NOMO-1 (cell line): ENCODE measurements at regions not wholly inside any gene's neighbourhood (a gene's known extent, or its start where the extent isn't known, plus 50 kb on each side); places are given as distances from the start of the nearest gene placed in this dataset.

Experiments
- DNase-seq, 2 experiments: peaks; one replicate each; lab custom pipeline; 2025; ENCODE audit not compliant: unreplicated experiment in 2 of 2; lab: John Stamatoyannopoulos, UW

DNA sequence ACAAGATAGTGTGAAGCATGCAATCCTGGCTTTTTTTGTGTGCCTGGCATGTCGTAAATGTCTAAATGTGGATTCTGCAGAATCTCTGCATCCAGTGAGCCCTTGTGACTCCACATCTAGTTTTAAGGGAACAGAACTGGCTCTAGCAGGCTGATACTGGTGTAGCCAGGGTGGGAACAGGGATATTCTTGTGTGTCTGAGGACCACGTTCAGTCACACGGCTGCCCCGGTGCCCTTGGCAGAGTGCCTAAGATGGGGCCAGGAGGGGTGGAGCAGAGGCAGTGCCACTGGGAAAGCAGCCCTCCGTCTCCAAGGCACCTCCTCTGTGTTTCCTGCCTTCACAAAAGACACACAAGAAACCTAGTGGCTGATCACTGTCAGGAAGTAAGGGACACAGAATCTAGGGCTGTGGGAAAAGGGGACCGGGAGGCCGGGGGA is 91.5 kb upstream of the PARD3B start:
- no peak for DNase-seq

DNA sequence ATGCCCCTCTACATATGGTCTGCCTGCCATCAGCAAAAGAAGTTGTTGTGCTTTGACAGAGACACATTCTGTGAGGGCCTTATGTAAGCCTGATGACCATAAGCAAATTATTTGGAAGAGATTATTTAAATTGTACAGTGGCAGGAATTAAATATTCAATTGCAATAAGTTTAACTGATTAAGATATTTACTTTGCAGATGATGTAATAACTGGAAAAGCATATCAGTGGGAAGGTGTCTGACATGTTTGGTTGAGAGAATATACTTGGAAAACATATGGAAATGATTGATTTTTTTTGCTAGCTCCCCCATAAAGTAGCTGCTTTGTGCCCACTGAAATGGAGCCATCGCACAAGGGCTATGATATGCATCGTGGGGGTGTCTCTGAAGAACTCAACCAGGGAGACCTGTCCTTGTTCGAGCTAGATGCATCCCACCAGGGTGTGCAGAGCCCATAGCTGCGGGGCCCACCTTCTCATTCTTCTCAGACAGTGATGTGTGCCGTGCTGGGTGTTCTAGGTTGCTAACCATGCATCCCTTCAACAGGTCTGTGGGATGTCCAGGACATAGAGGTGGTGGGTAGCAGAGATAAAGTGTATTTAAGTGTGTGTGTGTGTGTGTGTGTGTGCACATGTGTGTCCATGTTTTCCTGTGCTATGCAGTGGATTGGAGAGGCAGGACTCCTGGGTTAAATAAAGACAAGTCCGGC is 90.4 kb upstream of the PARD3B start:
- DNase-seq: no peak

DNA sequence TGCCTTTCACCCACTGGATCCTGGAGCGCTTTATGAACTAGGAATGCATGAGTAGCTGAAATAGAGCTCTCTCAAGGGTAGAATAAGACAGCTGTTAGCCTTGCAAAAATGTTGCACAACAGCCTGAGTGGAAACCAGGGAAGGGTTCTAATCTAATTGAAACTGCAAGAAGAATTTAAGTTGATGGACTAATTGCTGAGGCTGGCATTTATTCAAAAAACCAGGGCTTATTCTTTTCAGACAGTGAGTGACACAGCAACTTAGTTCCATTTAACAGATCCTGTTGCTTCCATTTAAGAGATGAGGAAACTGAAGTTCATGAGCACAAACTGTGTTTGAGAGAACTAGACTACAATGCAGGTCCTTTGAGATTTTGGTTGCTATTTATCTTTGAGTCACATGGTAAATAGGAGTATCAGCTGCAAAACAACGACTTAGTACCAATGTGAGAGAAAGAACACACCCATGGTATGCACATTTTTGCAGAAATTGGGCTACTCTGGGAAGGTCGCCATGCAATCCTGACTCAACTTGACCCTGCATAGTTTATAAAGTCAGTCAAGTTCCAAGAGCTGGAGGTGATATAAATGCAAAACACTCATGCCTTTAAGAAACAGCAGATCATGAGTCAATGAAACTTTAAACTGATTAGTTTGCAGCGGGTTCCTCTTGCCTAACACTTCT is 76.4 kb upstream of the PARD3B start:
- DNase-seq: no peak

DNA sequence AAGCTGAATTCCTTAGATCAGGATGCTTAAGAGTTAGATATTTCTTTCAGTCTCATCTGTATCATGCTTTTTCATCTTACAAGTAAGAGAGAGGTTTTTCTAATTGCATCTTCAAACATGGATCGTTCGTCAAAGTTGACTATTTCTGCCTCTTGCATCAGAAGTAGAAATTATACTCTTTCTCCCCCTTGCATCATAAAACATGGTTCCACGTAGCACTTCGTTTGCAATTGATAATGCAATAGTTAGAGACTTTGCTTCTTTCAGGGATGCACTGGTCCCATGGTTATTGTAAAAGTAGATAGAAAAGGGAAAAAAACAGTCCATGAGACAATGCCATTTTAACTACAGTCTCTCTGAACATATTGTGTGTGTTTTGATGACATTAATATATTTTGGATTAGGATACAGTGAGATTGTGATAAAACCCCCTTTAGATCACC is 75.1 kb upstream of the PARD3B start:
- DNase-seq: no peak

DNA sequence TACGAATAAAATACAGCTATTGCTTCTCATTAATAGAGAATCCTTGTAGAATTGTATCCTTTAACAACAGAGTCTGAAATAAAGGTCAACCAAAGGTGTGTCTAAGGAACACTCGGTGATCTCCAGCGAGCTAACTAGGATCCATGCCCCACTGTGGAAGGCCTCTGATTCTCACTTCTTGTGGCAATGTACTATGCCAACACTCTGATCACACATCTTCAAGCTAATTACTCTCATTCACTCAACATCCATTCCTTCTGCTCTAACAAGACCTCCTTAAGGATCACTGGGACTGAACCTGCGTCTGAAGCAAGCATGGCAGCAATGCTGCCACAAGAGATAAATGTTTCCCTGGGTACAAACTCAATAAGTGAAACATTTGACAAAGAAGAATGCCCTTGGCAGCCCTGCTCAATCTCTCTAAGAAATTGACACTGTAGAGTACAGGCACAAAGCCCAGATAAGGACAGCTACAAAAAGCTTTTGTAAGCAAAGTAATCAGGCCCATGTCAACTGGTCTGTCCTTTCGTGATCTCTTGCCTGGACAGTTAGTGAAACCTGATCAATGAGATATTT is 74.6 kb upstream of the PARD3B start:
- no peak for DNase-seq

DNA sequence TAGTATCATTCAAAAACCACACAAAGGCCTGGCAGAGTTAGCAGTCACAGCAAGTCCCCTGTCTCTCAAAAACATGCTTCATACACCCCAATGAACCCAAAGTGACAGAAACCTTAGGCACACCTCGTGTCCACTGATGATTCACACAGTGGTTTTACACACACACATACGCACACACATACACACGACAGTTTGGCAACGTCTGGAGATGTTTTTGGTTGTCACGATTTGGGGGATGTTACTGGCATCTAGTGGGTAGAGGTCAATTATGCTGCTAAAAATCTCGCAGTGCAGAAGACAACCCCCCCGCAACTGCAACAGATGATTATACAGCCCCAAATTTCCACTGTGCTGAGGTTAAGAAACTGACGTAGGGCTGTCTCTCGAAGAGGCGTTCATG is 72.9 kb upstream of the PARD3B start:
- DNase-seq: no peak

DNA sequence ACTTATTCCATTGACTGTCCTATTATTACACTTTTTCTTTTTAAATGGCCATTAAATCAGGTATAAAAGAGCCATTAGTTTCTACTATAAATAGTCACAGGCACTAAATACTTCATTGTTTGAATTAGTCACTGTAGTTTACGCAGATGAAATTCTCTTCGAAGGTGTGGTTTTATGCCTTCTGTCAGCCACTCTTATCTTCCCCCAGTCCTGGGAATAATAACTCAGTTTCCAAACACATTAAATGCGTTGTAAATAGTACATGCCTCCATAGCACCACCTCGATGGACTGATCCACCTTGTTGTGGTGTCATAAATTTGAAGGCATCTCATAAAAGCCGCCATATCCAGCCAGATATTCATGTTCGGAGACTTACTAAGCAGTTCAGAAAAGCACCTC is 72.1 kb upstream of the PARD3B start:
- no peak for DNase-seq

DNA sequence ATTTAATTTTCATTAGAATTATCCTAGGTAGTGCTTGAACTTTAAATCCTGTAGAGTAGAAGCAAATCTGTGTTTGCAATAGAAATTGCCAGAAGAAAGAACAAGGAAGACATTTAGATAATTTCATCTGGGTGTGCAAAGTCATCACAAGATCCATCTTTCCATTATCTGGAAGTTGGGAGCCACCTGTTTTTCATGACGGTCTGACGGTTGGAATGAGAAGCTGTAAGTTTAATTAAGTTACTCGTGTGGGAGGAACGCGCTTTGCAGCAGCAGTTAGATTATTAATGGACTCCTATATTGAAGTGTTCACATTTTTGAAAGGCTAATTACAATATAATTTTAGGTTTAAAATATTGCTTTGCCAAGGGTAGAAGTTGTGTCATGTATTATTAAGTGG is 69.9 kb upstream of the PARD3B start:
- no peak for DNase-seq

DNA sequence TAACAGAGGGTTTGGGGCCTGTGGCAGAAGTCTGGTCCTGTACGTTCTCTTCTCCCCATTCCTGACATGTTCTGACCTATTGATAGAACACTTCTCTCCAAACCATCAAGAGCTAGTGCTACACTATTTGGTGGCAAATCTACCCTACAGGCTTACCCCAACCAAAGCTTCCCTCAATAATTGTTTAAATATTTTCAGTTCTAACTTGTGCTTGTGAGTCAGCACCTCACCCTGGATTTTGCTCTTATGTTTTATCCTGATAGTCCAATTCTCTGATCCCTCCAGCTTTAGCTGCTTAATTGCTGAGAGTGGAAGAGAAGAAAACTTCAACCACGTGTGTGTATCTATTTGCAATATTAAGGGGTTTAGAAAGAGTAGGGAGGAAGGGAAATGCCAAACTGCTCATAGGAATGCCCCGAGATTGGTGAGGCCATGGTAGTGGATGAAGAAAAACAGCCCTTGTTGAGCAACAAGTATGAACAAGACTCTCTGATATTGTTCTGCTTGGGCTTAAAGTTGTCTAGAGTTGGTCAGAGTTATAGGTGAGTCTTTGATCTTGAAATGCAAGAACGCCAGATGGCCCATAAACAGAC is 67.8 kb upstream of the PARD3B start:
- DNase-seq: no peak

DNA sequence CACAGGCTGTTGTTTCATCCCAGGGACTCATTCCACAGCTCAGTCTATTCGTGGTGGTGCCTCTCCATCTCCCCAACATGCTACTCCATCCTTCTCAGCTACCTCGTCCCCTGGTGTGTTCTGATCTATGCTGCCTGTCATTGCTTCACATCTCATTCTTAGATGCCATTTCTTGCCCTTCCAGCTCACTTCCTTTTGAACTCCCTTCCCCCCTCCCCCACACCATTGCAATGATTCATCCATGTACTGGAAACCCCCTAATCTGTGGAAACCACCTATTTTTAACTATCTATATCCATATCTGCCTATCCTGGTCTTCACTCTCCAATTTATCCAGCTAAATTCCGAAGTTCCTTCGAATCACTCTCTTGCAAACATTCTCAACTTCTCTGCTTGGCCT is 65.7 kb upstream of the PARD3B start:
- DNase-seq: no peak

DNA sequence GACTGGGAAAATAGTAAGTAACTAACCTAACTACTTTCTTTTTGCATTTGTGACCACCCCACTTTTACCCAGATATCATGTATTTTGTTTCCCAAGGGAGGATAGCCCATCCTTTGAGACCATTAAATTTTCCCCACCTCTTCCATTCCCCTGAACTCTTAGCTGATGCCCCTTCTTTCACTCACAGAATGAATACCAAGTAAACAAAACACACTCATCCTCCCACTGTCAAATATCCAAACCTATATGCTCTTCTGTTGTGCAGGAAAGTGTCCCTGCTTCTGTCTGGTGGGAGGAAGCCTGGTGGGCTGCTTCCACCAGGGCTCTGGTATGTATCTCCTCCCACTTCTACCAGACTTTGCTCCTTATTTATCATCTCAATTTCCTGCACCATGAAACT is 64.6 kb upstream of the PARD3B start:
- DNase-seq: no peak

DNA sequence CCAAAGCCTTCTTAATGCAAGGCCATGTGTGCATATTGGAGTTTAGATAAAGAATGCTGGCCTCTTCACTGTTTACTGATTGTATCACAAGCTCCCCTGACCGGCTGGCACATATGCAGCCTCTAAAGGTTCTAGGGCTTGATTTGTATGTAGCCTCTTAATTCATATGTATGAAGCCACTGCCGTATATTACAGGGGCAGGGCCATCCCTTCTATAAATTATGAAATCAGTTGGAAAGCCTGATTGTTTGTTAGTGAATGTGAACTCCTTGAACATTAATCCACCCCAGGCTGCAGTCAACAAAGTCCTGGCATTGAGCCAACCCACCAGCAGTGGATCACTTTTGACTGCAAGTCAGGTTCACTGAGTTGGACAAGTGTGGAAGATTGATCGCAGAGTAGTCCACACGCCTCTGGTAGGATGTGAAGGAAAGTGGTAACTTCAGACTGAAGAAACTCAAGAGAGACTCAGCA is 61.6 kb upstream of the PARD3B start:
- no peak for DNase-seq

DNA sequence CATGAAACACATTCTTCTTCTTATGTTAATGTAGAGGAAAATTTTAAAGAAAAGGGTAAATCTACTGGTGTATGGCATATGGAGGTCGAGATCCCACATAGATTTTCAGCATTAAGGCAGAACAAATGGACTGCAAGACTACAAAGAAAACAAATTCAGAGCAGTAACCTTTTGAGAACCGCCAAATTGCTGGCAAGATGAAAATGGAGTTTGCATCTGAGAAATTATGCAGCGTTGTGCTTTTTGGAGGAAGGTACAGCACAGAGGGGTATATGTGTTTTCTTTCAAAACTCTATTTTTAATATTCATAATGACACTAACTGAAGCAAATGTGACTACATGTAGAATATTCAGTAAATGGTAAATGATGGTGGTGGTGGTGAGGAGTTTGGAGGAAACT is 59.0 kb upstream of the PARD3B start:
- DNase-seq: no peak

DNA sequence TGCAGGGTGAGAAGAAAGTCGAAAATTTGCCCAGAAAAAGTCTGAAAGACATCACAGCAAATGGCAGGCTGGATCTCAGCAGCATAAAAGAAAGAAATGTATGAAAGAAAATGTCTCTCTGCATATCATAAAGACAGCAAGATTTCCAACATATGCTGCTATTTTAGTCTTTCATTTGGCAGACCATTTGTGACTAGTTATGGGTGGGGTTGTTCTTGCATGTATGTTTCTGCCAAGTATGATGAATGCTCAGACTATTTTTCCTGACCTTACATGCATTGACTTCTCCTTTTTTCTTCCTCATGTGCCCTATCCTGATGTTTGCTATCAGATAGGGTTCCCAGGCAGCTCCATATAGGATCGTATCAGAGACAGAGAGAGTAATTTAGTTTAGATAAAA is 58.5 kb upstream of the PARD3B start:
- no peak for DNase-seq

DNA sequence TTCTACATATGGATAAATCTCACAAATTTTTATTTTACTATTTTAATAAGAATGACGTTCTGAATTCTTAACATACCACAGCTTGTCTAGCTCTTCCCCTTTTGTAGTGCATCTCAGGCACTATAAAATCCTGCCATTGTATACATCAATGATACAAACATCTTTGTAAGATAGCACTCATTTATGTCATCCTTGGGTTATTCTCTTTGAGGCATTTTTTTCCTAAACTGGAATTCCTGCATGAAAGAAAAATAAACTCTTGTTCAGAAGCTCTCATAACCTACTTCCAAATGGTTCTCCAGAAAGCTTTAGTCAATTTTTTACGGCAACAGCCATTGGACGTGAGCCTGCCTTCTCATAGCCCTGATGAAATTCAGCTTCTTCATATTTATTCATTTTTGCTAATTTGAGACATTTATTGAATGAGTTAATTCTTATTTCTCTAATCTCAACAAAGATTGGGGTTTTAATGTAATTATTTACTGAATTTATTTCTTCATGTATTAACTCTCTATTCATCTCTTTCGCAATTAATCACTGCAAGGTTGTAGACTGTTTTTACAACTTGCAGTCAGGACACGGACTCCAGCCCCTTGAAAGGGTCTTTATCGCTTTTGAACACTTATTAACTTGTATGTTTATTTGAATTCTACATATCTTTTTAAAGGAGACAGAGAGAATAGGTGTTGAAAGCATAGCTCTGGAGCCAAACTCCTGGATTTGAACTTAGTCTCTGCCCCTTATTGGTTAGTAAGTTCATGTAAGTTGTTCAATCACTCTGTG is 57.6 kb upstream of the PARD3B start:
- DNase-seq: no peak

DNA sequence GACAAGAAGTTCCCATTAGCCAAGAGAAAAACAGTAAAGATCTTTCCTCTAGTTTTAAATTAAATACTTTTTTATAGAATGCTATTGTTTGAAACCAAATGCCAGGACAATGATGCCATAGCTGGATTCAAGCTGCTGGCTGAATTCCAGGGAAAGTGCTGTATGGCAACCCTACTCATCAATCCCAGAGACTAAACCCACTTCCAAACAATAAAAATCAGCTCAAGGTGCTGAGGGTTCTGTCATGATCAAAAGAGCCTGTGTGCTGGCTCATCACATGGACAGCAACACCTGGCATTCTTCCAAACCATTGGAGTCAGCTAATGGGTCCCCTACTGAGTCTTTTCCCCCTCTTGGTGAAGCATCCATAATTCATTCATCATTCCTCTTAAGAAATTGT is 53.7 kb upstream of the PARD3B start:
- no peak for DNase-seq

DNA sequence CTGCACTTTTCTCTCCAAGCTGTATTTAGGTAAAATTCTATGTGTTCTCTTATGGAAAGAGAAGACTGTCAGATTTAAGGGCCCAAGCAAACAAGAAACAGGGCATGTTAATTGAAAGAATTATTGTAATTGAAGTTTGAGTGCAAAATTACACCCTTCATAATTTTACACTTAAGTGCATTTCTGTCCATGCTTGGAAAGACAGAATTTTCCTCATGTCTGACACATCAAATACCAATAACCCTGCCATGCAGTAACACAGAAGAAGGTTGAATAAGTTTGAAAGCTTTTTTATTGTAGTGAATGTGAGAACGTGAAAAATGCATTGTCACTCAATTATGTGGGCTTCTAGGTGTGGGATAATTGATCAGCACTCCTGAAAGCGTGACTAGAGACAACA is 52.9 kb upstream of the PARD3B start:
- DNase-seq: no peak

DNA sequence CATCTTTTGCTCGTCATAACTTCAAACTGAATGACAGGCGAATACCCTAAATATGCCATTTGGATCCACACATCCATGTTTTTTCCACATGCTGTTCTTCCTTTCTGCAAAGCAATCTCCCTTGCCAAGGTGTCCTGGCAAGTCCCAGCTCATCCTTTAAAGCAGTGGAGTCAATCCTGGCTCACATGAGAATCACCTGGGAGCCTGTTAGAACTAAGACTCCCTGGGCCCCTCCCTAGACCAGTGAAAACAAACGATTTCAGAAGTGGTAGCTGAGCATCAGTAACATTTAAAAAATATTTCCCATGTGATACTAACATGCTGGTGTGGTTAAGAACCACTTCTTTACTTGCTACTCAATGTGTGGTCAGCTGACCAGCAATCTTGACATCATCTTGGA is 50.6 kb upstream of the PARD3B start:
- no peak for DNase-seq

DNA sequence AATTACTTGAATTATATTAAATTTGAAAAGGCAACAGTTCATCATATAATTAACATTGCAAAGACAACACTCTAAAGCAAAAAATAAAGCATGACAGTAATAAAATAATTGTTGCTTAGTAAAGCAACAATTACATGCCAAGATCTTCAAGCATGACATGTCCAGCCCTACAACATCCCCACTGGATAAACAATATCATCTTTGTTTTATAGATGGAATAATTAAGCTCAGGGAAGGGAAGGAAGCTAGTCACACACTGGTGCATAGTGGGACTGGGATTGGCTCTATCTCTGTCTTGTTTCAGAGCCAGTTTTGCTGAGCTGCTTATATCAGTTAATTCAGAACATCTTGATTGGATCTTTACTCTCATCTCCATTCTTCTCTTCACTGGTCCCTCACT is 49.9 kb upstream of the PARD3B start:
- DNase-seq: no peak
